GM12878 (cell line): ENCODE measurements at regions not wholly inside any gene's neighbourhood (a gene's known extent, or its start where the extent isn't known, plus 50 kb on each side); places are given as distances from the start of the nearest gene placed in this dataset.

ENCODE experiments used
- ATAC-seq: fragments of 200-7000 bp; cut with Tn5 transposase; 3 replicates; pipeline ENCODE4 v1.9.1; 2020; ENCODE audit warnings: mild to moderate bottlenecking, moderate library complexity
- BruUV-seq: library from RNA; stranded (reverse); fragments of 400-500 nt; replicated peaks from 2 replicates; lab custom pipeline; 2021; lab: Mats Ljungman, UMichigan
- CTCF ChIA-PET: fragments of 300-600 bp; sonication (Branson Sonifier 250); formaldehyde crosslinking; extraction: SDS; loops from one replicate; lab custom pipeline; 2021; ENCODE audit warnings: inconsistent platforms; lab: Yijun Ruan, JAX
- POLR2A ChIA-PET: fragments of 350-600 bp; formaldehyde crosslinking; extraction: SDS; loops from one replicate; lab custom pipeline; 2021; ENCODE audit warnings: inconsistent platforms; lab: Charles Lee
- RAD21 ChIA-PET: fragments of 300-600 bp; sonication (Branson Sonifier 250); formaldehyde crosslinking; loops from one replicate; lab custom pipeline; 2023; ENCODE audit warnings: antibody characterized with exemption; ENCODE audit not compliant: unreplicated experiment; lab: Charles Lee
- SMC1A ChIA-PET: fragments of 300-600 bp; sonication (Branson Sonifier 250); formaldehyde crosslinking; loops from one replicate; lab custom pipeline; 2023; ENCODE audit not compliant: unreplicated experiment, uncharacterized antibody; lab: Charles Lee
- DNase-seq: peaks from one replicate; pipeline ENCODE4 v3.0.0-alpha.2; 2011; ENCODE audit warnings: low read depth, low spot score
- FAIRE-seq: peaks from 3 replicates; lab custom pipeline; 2011; peaks lifted over from hg19 to GRCh38; lab: Jason Lieb, UNC
- H2AFZ ChIP-seq: 2 replicates; pipeline ENCODE4 v1.6.0; 2011; ENCODE audit warnings: low read depth, low read length, control low read depth; ENCODE audit not compliant: control insufficient read depth
- H3K27ac ChIP-seq: 2 replicates; pipeline ENCODE4 v1.5.1; 2011; ENCODE audit warnings: control low read depth; ENCODE audit not compliant: control insufficient read depth, insufficient read depth
- H3K27me3 ChIP-seq, 2 experiments: replicated peaks in 1 of 2; 2 replicates each; pipeline versions ENCODE4 v1.6.0 to v1.6.1; 2011; ENCODE audit warnings: low read length in 1 of 2; ENCODE audit not compliant: control insufficient read depth in 2 of 2, insufficient read depth in 2 of 2
- H3K36me3 ChIP-seq, 2 experiments: 2 replicates each; pipeline ENCODE4 v1.5.1; 2011; ENCODE audit warnings: low read length in 1 of 2; ENCODE audit not compliant: control insufficient read depth in 2 of 2, insufficient read depth in 2 of 2
- H3K4me1 ChIP-seq: 2 replicates; pipeline ENCODE4 v1.6.1; 2011; ENCODE audit warnings: mild to moderate bottlenecking, low read length, moderate library complexity, mixed read lengths; ENCODE audit not compliant: control insufficient read depth, insufficient read depth
- H3K4me2 ChIP-seq: 2 replicates; pipeline ENCODE4 v1.6.0; 2011; ENCODE audit warnings: control low read depth; ENCODE audit not compliant: control insufficient read depth, insufficient read depth
- H3K4me3 ChIP-seq: fragments of 200-600 bp; sonication (generic); 2 replicates; pipeline ENCODE4 v1.5.1; 2016
- H3K79me2 ChIP-seq: 2 replicates; pipeline ENCODE4 v1.6.0; 2011; ENCODE audit warnings: low read length; ENCODE audit not compliant: control insufficient read depth, insufficient read depth
- H3K9ac ChIP-seq: 2 replicates; pipeline ENCODE4 v1.8.0; 2011; ENCODE audit warnings: low read length, control low read depth, mixed read lengths; ENCODE audit not compliant: control insufficient read depth, insufficient read depth
- H3K9me3 ChIP-seq: replicated peaks from 3 replicates; pipeline ENCODE4 v1.5.1; 2011; ENCODE audit warnings: mild to moderate bottlenecking, low read length; ENCODE audit not compliant: control insufficient read depth, insufficient read depth
- H4K20me1 ChIP-seq: 2 replicates; pipeline ENCODE4 v1.6.0; 2011; ENCODE audit not compliant: control insufficient read depth, insufficient read depth
- ATF3 ChIP-seq: IDR thresholded peaks from 2 replicates; pipeline ENCODE4 v1.6.1; 2011; ENCODE audit warnings: low read depth, mild to moderate bottlenecking, low read length, moderate library complexity, borderline replicate concordance; ENCODE audit errors: extremely low read depth
- CREB1 ChIP-seq: IDR thresholded peaks from 2 replicates; pipeline ENCODE4 v1.6.1; 2012; ENCODE audit warnings: low read depth, mild to moderate bottlenecking, inconsistent platforms
- FOS ChIP-seq: IDR thresholded peaks from 3 replicates; pipeline ENCODE4 v1.6.1; 2011; ENCODE audit warnings: borderline replicate concordance; ENCODE audit not compliant: insufficient read length; ENCODE audit errors: extremely low read depth
- FOXK2 ChIP-seq: fragments of 450-650 bp; IDR thresholded peaks from 2 replicates; pipeline ENCODE4 v1.6.1; 2017; ENCODE audit warnings: mild to moderate bottlenecking, moderate library complexity
- HCFC1 ChIP-seq: fragments of 150-350 bp; IDR thresholded peaks from 2 replicates; pipeline ENCODE4 v1.6.1; 2014; ENCODE audit warnings: low read length
- HDAC2 ChIP-seq: fragments of 200-600 bp; sonication (generic); IDR thresholded peaks from 2 replicates; pipeline ENCODE4 v1.6.1; 2017
- HDGF ChIP-seq: fragments of 450-650 bp; IDR thresholded peaks from 2 replicates; pipeline ENCODE4 v1.6.1; 2016; ENCODE audit warnings: antibody characterized with exemption
- JUND ChIP-seq: IDR thresholded peaks from 2 replicates; pipeline ENCODE4 v1.6.1; 2012; ENCODE audit warnings: low read depth, mild to moderate bottlenecking, low read length, improper control_type of control experiment, moderate library complexity
- KDM1A ChIP-seq: fragments of 200-600 bp; sonication (generic); IDR thresholded peaks from 2 replicates; pipeline ENCODE4 v1.6.1; 2016; ENCODE audit warnings: borderline replicate concordance
- NBN ChIP-seq: fragments of 450-650 bp; IDR thresholded peaks from 2 replicates; pipeline ENCODE4 v1.6.1; 2016
- NFYB ChIP-seq: IDR thresholded peaks from 2 replicates; pipeline ENCODE4 v1.6.1; 2011; ENCODE audit warnings: low read depth, mild to moderate bottlenecking, low read length, improper control_type of control experiment, moderate library complexity; ENCODE audit not compliant: insufficient read depth
- POLR2AphosphoS5 ChIP-seq: IDR thresholded peaks from 2 replicates; pipeline ENCODE4 v1.6.1; 2011; ENCODE audit warnings: mild to moderate bottlenecking, low read length, inconsistent platforms
- RAD51 ChIP-seq: fragments of 450-650 bp; IDR thresholded peaks from 2 replicates; pipeline ENCODE4 v1.6.1; 2016; ENCODE audit warnings: moderate library complexity, mild to moderate bottlenecking, inconsistent platforms
- RBBP5 ChIP-seq: fragments of 200-600 bp; sonication (generic); conservative IDR thresholded peaks from 2 replicates; pipeline ENCODE4 v1.6.1; 2016
- SMAD1 ChIP-seq: fragments of 450-650 bp; IDR thresholded peaks from 2 replicates; pipeline ENCODE4 v1.6.1; 2018; ENCODE audit warnings: mild to moderate bottlenecking, low read depth; ENCODE audit not compliant: partially characterized antibody
- SMC3 ChIP-seq: IDR thresholded peaks from 2 replicates; pipeline ENCODE4 v1.6.1; 2011; ENCODE audit warnings: low read length, improper control_type of control experiment, borderline replicate concordance
- STAT1 ChIP-seq: fragments of 450-650 bp; conservative IDR thresholded peaks from 2 replicates; pipeline ENCODE4 v1.6.1; 2014; ENCODE audit warnings: antibody characterized with exemption, mild to moderate bottlenecking
- SUZ12 ChIP-seq: fragments of 200-600 bp; sonication (generic); IDR thresholded peaks from one replicate; pipeline ENCODE4 v1.6.1; 2018; ENCODE audit warnings: antibody characterized with exemption, mild to moderate bottlenecking; ENCODE audit not compliant: unreplicated experiment
- YBX1 ChIP-seq: fragments of 450-650 bp; IDR thresholded peaks from 2 replicates; pipeline ENCODE4 v1.6.1; 2016; ENCODE audit warnings: antibody characterized with exemption
- ZBED1 ChIP-seq: IDR thresholded peaks from 2 replicates; pipeline ENCODE4 v1.6.1; 2016; ENCODE audit warnings: borderline replicate concordance
- WGBS: methylation state at CpG from one replicate; pipeline ENCODE4 v1.1.6; 2016; ENCODE audit warnings: low lambda C conversion rate; ENCODE audit not compliant: insufficient replicate concordance, insufficient coverage; ENCODE audit errors: missing lambda C conversion rate; 5-methylcytosine and 5-hydroxymethylcytosine counted together
- in situ Hi-C: fragments of 300-500 bp; cut with MboI; formaldehyde crosslinking; loops from 9 replicates; pipeline ENCODE4 v1.14.3; 2018; ENCODE audit warnings: mixed read lengths
- intact Hi-C: fragments of 100-400 bp; cut with micrococcal nuclease; formaldehyde crosslinking; loops from one replicate; pipeline ENCODE4 v1.14.2; 2022; ENCODE audit not compliant: unreplicated experiment
- TF ChIP-seq, protein P1 (sequence below): fragments of 450-650 bp; IDR thresholded peaks from 2 replicates; pipeline ENCODE4 v1.6.1; 2017; ENCODE audit warnings: mild to moderate bottlenecking, moderate library complexity

- Histone ChIP-seq H3K4me3 (no peak overlapping the region), H3K9me3 (no peaks in the 10 kb centered on the region), H3K9ac (no peak overlapping the region), H3K27ac (no peak overlapping the region), H2AFZ (no peak overlapping the region), H3K27me3 (no peaks in the 10 kb centered on the region), H3K79me2 (no peaks in the 10 kb centered on the region), H3K36me3 (no peaks in the 10 kb centered on the region), H3K4me2 (no peak overlapping the region), H3K4me1 (no peaks in the 10 kb centered on the region), H4K20me1 (no peaks in the 10 kb centered on the region)
- BruUV-seq: no TSS peak
- ChIA-PET POLR2A (no interaction called here), SMC1A (no interaction called here), RAD21 (no interaction called here), CTCF (no interaction called here)
- intact Hi-C loops: no loop called here
- TF ChIP-seq FOXK2 (no peak), SUZ12 (no peak), NBN (no peak), STAT1 (no peak), ATF3 (no peak), ZBED1 (no peak), NFYB (no peak), HDAC2 (no peak), SMC3 (no peak), POLR2AphosphoS5 (no peak), YBX1 (no peak), RBBP5 (no peak), KDM1A (no peak)
- FAIRE-seq (no peak), ATAC-seq (no peak), DNase-seq (no peak)
- in situ Hi-C loops: no loop called here
These were observed 144.9 kb downstream of the FOXG1 start for GRCh38 chr14:28911521-28911920.

GRCh38 chr14:28913056-28913455 lies 146.5 kb downstream of the FOXG1 start:
- Histone ChIP-seq H3K9ac (no peak overlapping the region), H3K4me2 (no peak overlapping the region), H3K27ac (no peak overlapping the region), H3K79me2 (no peaks in the 10 kb centered on the region), H2AFZ (no peak overlapping the region), H3K4me1 (no peaks in the 10 kb centered on the region), H3K9me3 (no peaks in the 10 kb centered on the region), H4K20me1 (no peaks in the 10 kb centered on the region), H3K4me3 (no peak overlapping the region), H3K36me3 (no peaks in the 10 kb centered on the region), H3K27me3 (no peaks in the 10 kb centered on the region)
- ATAC-seq (no peak), DNase-seq (no peak), FAIRE-seq (no peak)
- CTCF ChIA-PET: no interaction called here
- SMC1A ChIA-PET: no interaction called here
- intact Hi-C loops (no loop called here), in situ Hi-C loops (no loop called here)
- RAD21 ChIA-PET: no interaction called here
- POLR2A ChIA-PET: no interaction called here
- BruUV-seq: no TSS peak
- WGBS: 93% methylated on average over 1 of the region's 1 CpG
- TF ChIP-seq RAD51 (no peak), CREB1 (no peak), HCFC1 (no peak), SMAD1 (no peak), FOS (no peak), JUND (no peak), HDGF (no peak)
- TF ChIP-seq, protein P1, sequence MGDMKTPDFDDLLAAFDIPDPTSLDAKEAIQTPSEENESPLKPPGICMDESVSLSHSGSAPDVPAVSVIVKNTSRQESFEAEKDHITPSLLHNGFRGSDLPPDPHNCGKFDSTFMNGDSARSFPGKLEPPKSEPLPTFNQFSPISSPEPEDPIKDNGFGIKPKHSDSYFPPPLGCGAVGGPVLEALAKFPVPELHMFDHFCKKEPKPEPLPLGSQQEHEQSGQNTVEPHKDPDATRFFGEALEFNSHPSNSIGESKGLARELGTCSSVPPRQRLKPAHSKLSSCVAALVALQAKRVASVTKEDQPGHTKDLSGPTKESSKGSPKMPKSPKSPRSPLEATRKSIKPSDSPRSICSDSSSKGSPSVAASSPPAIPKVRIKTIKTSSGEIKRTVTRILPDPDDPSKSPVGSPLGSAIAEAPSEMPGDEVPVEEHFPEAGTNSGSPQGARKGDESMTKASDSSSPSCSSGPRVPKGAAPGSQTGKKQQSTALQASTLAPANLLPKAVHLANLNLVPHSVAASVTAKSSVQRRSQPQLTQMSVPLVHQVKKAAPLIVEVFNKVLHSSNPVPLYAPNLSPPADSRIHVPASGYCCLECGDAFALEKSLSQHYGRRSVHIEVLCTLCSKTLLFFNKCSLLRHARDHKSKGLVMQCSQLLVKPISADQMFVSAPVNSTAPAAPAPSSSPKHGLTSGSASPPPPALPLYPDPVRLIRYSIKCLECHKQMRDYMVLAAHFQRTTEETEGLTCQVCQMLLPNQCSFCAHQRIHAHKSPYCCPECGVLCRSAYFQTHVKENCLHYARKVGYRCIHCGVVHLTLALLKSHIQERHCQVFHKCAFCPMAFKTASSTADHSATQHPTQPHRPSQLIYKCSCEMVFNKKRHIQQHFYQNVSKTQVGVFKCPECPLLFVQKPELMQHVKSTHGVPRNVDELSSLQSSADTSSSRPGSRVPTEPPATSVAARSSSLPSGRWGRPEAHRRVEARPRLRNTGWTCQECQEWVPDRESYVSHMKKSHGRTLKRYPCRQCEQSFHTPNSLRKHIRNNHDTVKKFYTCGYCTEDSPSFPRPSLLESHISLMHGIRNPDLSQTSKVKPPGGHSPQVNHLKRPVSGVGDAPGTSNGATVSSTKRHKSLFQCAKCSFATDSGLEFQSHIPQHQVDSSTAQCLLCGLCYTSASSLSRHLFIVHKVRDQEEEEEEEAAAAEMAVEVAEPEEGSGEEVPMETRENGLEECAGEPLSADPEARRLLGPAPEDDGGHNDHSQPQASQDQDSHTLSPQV: no peak
